Hematopoietic multipotent progenitor cell treated with erythropoietin and hydrocortisone succinate and interleukin-3 and kit ligand, for 6 days (in vitro differentiated cells): ENCODE measurements at regions not wholly inside any gene's neighbourhood (a gene's known extent, or its start where the extent isn't known, plus 50 kb on each side); places are given as distances from the start of the nearest gene placed in this dataset.
"Not testable (repeated sequence)": the region's sequence is repeated elsewhere in the genome, so short reads cannot be mapped to it uniquely, and the experiment has no call there.

Source experiments
- DNase-seq: peaks from one replicate; pipeline ENCODE4 v3.0.0-alpha.2; 2015

- DNase-seq = no peak
These were observed 275.0 kb downstream of the CENPW start for GRCh38 chr6:126614642-126615504.

GRCh38 chr6:126616866-126617265 lies 277.0 kb downstream of the CENPW start:
- DNase-seq = no peak

- no peak for DNase-seq
These were observed 278.9 kb downstream of the CENPW start for GRCh38 chr6:126618639-126619343.

- DNase-seq = peak; percentile 7
These were observed 280.8 kb downstream of the CENPW start for GRCh38 chr6:126620719-126621118.

- DNase-seq = peak; percentile 10
These were observed 285.1 kb downstream of the CENPW start for GRCh38 chr6:126625019-126625418.

GRCh38 chr6:126628125-126628524 lies 288.2 kb downstream of the CENPW start:
- no peak for DNase-seq

- no peak for DNase-seq
These were observed 291.4 kb downstream of the CENPW start for GRCh38 chr6:126631363-126631762.

GRCh38 chr6:126632271-126632670 lies 292.4 kb downstream of the CENPW start:
- no peak for DNase-seq

GRCh38 chr6:126633373-126633772 lies 293.5 kb downstream of the CENPW start:
- no peak for DNase-seq

- no peak for DNase-seq
These were observed 300.4 kb downstream of the CENPW start for GRCh38 chr6:126640356-126640755.

GRCh38 chr6:126640921-126641320 lies 301.0 kb downstream of the CENPW start:
- DNase-seq = no peak

- DNase-seq = no peak
These were observed 301.7 kb downstream of the CENPW start for GRCh38 chr6:126641641-126642040.

- no peak for DNase-seq
These were observed 303.4 kb downstream of the CENPW start for GRCh38 chr6:126643352-126643751.

GRCh38 chr6:126650931-126651330 lies 311.0 kb downstream of the CENPW start:
- no peak for DNase-seq

- peak; percentile 40 for DNase-seq
These were observed 317.8 kb downstream of the CENPW start for GRCh38 chr6:126657561-126658175.

- DNase-seq = no peak
These were observed 320.5 kb downstream of the CENPW start for GRCh38 chr6:126660376-126660775.

- DNase-seq = no peak
These were observed 321.7 kb downstream of the CENPW start for GRCh38 chr6:126661646-126662045.

GRCh38 chr6:126662966-126663365 lies 323.1 kb downstream of the CENPW start:
- no peak for DNase-seq

GRCh38 chr6:126664271-126664670 lies 324.4 kb downstream of the CENPW start:
- DNase-seq = no peak

GRCh38 chr6:126665551-126665950 lies 325.6 kb downstream of the CENPW start:
- DNase-seq = no peak

- no peak for DNase-seq
These were observed 327.2 kb downstream of the CENPW start for GRCh38 chr6:126667071-126667470.

GRCh38 chr6:126667728-126668127 lies 327.8 kb downstream of the CENPW start:
- DNase-seq = no peak

GRCh38 chr6:126672649-126673048 lies 332.7 kb downstream of the CENPW start:
- DNase-seq = no peak

GRCh38 chr6:126673749-126674148 lies 333.8 kb downstream of the CENPW start:
- DNase-seq = not testable (repeated sequence)
